Thymus (tissue), 11 donors: ENCODE measurements at regions not wholly inside any gene's neighbourhood (a gene's known extent, or its start where the extent isn't known, plus 50 kb on each side); places are given as distances from the start of the nearest gene placed in this dataset.

Source experiments
- DNase-seq, 9 donors: peaks; one replicate each; pipeline ENCODE4 v3.0.0-alpha.2; 2013; ENCODE audit warnings: low spot score in 9 of 9, low read depth in 6 of 9, missing footprints in 1 of 9
- H3K27ac ChIP-seq, 2 donors: one replicate each; pipeline ENCODE4 v1.5.1; 2013; ENCODE audit warnings: control low read depth in 1 of 2, low read depth in 1 of 2, low read length in 1 of 2, mild to moderate bottlenecking in 1 of 2, moderate library complexity in 1 of 2
- H3K27me3 ChIP-seq, 2 donors: one replicate each; pipeline ENCODE4 v1.5.1; 2013; ENCODE audit warnings: low read length in 1 of 2; ENCODE audit not compliant: control insufficient read depth in 2 of 2, insufficient read depth in 1 of 2
- H3K36me3 ChIP-seq, 2 donors: one replicate each; pipeline ENCODE4 v1.5.1; 2013; ENCODE audit warnings: low read length in 1 of 2, mild to moderate bottlenecking in 1 of 2, moderate library complexity in 1 of 2; ENCODE audit not compliant: control insufficient read depth in 2 of 2, insufficient read depth in 2 of 2
- H3K4me1 ChIP-seq, 2 donors: one replicate each; pipeline ENCODE4 v1.5.1; 2013; ENCODE audit warnings: low read length in 2 of 2; ENCODE audit not compliant: control insufficient read depth in 2 of 2, insufficient read depth in 2 of 2
- H3K4me3 ChIP-seq, 2 donors: one replicate each; pipeline ENCODE4 v1.5.1; 2013; ENCODE audit warnings: low read length in 2 of 2, control low read depth in 1 of 2, mild to moderate bottlenecking in 1 of 2
- H3K9me3 ChIP-seq, 2 donors: one replicate each; pipeline ENCODE4 v1.5.1; 2013; ENCODE audit warnings: low read length in 1 of 2, mild to moderate bottlenecking in 1 of 2; ENCODE audit not compliant: control insufficient read depth in 2 of 2, insufficient read depth in 1 of 2
- WGBS: extraction: QIAGEN DNeasy Blood & Tissue Kit; methylation state at CpG from one replicate; pipeline ENCODE4 v1.1.7; 2013; 5-methylcytosine and 5-hydroxymethylcytosine counted together
- donor health status: healthy.

DNA sequence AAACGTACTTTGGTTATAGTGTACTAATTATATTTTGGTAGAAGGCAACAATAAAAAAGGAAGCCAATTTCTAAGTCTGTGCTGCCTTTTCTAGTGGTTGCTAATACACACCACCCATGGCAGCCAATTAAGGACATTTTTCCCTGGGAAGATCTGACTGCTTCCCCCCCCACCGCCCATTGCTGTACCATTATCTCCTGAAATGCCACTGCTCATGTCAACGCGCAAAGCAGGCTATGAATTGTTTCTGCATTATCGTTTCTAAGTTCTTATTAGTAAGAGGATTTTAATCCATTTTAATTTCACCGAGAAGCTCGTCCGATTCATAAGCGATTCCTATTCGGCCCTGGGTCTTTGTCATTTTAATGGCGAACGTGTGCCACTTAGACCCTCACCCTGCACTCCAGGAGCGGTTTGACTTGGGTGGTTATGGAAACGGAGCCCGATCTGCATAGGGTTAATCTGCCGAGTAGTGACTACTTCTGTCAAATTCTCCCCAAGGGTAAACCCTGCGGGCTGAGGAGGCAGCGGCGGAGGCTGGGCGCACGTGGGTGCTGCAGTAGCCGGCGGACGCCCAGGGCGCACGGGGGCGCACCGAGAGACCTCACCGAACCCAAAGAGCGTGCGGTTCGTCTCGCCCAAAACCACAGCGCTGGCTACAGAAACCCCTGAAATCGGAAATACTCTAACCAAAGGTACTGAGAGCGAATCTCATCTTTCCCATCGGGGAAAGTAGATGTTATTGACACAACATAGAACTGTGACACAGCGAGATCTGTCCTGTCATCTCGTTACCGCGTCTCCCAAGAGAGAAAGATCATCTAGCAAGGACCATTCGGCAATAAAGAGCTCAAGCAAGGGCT, 55.8 kb upstream of the SHC3 start:
- peaks cover 20 to 37% of the 10 kb centered on the region in 2 donors for H3K27me3 ChIP-seq
- WGBS: 13% methylated on average over 42 of the region's 42 CpGs
- no peaks in the 10 kb centered on the region for H3K36me3 ChIP-seq
- H3K27ac ChIP-seq: no peak overlapping the region
- no peaks in the 10 kb centered on the region for H3K9me3 ChIP-seq
- H3K4me3 ChIP-seq: no peak overlapping the region
- peak in 3 of 9 donors; percentile 4 to 26 (median 9) for DNase-seq
- peaks cover 3 to 5% of the 10 kb centered on the region in 2 donors for H3K4me1 ChIP-seq

- WGBS: 69% methylated on average over 6 of the region's 6 CpGs
- DNase-seq: no peak
- H3K27me3 ChIP-seq: peaks cover 20 to 37% of the 10 kb centered on the region in 2 donors
Measured at GRCh38 chr9:89236955-89237573, 58.4 kb upstream of the SHC3 start.

GRCh38 chr9:89238424-89238823, 59.8 kb upstream of the SHC3 start:
- no peak for DNase-seq
- Histone ChIP-seq H3K36me3 (no peaks in the 10 kb centered on the region), H3K9me3 (no peaks in the 10 kb centered on the region), H3K27ac (no peak overlapping the region), H3K4me1 (peaks cover 3 to 5% of the 10 kb centered on the region in 2 donors), H3K4me3 (no peak overlapping the region), H3K27me3 (peaks cover 20 to 32% of the 10 kb centered on the region in 2 donors)
- 92% methylated on average over 3 of the region's 3 CpGs for WGBS

More at GRCh38 chr9:89236955-89237573, 58.4 kb upstream of the SHC3 start:
- H3K27ac ChIP-seq: no peak overlapping the region
- H3K36me3 ChIP-seq: no peaks in the 10 kb centered on the region
- H3K9me3 ChIP-seq: no peaks in the 10 kb centered on the region
- H3K4me1 ChIP-seq: peaks cover 3 to 5% of the 10 kb centered on the region in 2 donors
- H3K4me3 ChIP-seq: no peak overlapping the region

- H3K36me3 ChIP-seq: no peaks in the 10 kb centered on the region
- no peak overlapping the region for H3K4me3 ChIP-seq
- 90% methylated on average over 8 of the region's 8 CpGs for WGBS
- no peak overlapping the region for H3K27ac ChIP-seq
- H3K9me3 ChIP-seq: no peaks in the 10 kb centered on the region
- DNase-seq: no peak
- H3K4me1 ChIP-seq: no peaks in the 10 kb centered on the region
- H3K27me3 ChIP-seq: peaks cover 0 to 2% of the 10 kb centered on the region in 2 donors
Measured at GRCh38 chr9:89243296-89244061, 64.9 kb upstream of the SHC3 start.

DNA sequence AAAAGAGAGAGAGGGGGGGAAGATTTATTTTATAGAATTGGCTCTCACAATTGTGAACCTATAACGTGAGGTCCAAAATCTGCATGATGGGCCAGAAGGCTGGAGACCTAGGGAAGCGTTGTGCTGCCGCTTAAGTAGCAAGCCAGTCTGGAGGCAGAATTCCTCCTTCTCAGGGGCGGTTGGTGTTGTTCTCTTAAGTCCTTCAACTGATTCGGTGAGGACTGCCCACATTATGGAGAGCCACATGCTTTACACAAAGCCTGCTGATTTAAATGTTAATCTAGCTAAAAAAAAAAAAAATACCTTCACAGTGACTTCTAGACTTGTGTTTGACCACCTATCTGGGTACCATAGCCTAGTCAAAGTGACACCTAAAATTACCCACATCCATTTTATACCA, 64.2 kb upstream of the CKS2 start:
- Histone ChIP-seq H3K4me3 (no peak overlapping the region), H3K4me1 (no peaks in the 10 kb centered on the region), H3K27me3 (peaks cover 0 to 2% of the 10 kb centered on the region in 2 donors), H3K36me3 (no peaks in the 10 kb centered on the region), H3K27ac (no peak overlapping the region), H3K9me3 (no peaks in the 10 kb centered on the region)
- 96% methylated on average over 5 of the region's 5 CpGs for WGBS
- no peak for DNase-seq

DNA sequence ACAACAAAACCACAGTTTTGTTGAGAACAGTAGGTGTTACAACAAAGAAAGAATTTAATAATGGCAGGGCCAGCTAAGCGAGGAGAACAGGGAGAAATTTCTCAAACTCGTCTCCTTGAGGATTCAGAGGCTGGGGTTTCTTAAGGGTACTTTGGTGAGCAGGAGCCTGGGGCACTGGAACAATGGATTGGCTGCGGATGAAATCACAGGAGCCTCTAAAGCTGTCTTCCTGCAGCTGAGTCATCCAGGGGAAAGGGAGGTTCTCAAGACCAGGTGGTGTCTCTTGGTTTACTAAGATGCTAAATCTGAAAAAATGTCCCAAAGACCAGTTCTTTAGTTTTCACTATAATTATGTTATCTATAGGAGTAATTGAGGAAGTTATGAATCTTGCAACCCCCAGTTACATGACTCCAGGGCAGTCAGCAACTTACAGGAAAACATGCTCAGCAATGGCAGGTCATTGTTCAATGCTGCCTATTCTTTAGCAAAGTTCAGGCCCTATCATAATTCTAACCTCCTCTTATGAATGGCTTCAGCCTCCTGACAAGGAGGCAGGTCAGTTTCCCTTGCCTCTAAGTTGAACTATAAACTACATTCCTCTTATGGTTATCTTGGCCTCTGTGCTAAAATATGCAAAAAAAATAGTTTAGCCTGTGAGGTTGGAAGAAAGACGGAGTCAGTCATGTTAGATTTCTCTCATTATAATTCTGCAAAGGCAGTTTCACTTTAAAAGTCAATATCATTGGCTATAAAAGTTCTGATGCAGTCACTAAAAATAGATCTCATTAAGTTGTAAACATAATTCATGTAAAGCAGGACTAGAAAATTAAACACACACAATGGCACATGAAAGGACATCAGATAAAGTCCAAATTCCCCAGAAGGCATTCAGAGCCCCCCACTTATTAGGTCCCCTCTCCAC, 63.3 kb upstream of the CKS2 start:
- H3K36me3 ChIP-seq: no peaks in the 10 kb centered on the region
- no peak overlapping the region for H3K4me3 ChIP-seq
- WGBS: 90% methylated on average over 4 of the region's 4 CpGs
- DNase-seq: no peak
- H3K9me3 ChIP-seq: no peaks in the 10 kb centered on the region
- H3K4me1 ChIP-seq: no peaks in the 10 kb centered on the region
- H3K27me3 ChIP-seq: peaks cover 0 to 2% of the 10 kb centered on the region in 2 donors
- H3K27ac ChIP-seq: no peak overlapping the region

DNA sequence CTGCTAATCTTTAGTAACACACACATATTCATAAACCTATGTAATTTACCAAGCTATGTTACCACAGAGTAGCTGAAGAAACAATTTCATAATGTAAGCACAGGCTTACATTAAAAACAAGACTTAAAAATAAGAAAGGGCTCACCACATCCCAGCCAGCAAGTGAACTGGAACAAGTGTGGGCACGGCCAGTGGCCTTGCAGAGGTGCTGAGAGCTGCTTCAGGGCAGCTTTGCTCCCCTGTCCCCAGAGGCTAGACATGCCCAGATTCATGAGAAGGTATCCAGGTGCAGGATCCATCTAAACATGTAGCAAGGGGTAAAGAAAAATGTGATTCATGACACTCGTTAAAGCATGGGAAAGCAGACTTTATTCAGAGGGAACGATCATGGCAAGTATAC, 62.0 kb upstream of the CKS2 start:
- Histone ChIP-seq H3K4me1 (no peaks in the 10 kb centered on the region), H3K9me3 (no peaks in the 10 kb centered on the region), H3K4me3 (no peak overlapping the region), H3K36me3 (no peaks in the 10 kb centered on the region), H3K27me3 (peaks cover 0 to 2% of the 10 kb centered on the region in 2 donors), H3K27ac (no peak overlapping the region)
- WGBS: 99% methylated on average over 3 of the region's 3 CpGs
- DNase-seq: no peak

GRCh38 chr9:89252651-89253267, 58.2 kb upstream of the CKS2 start:
- no peaks in the 10 kb centered on the region for H3K9me3 ChIP-seq
- no peak for DNase-seq
- H3K27ac ChIP-seq: no peak overlapping the region
- 94% methylated on average over 8 of the region's 8 CpGs for WGBS
- H3K36me3 ChIP-seq: no peaks in the 10 kb centered on the region
- no peak overlapping the region for H3K4me3 ChIP-seq
- H3K27me3 ChIP-seq: no peaks in the 10 kb centered on the region
- H3K4me1 ChIP-seq: no peaks in the 10 kb centered on the region
